ENCODE measurements at regions not wholly inside any gene's neighbourhood (a gene's known extent, or its start where the extent isn't known, plus 50 kb on each side); places are given as distances from the start of the nearest gene placed in this dataset.

GRCh38 chrX:20517565-20517964, 250.9 kb upstream of the RPS6KA3 start:
- no peak overlapping the region for H3K27ac ChIP-seq (ENCODE audit: low read length)
- no peaks in the 10 kb centered on the region for H3K36me3 ChIP-seq (replicated peaks; ENCODE audit: low read depth, low read length)
- no peaks in the 10 kb centered on the region for H3K79me2 ChIP-seq (ENCODE audit: low read length)
- no peaks in the 10 kb centered on the region for H3K9me3 ChIP-seq (ENCODE audit: insufficient read depth, low read length)
- H3K4me2 ChIP-seq (ENCODE audit: low read length) = no peak overlapping the region
- H3K4me3 ChIP-seq (ENCODE audit: low read length) = no peak overlapping the region
- H4K20me1 ChIP-seq (ENCODE audit: insufficient read depth, low read length) = peaks cover 37% of the 10 kb centered on the region
- peaks cover 93% of the 10 kb centered on the region for H3K27me3 ChIP-seq (ENCODE audit: low read depth, low read length)
- no peak overlapping the region for H3K9ac ChIP-seq (ENCODE audit: low read length)
- H3K4me1 ChIP-seq (ENCODE audit: low read length) = peaks cover 18% of the 10 kb centered on the region
- TF ChIP-seq EZH2phosphoT487 (IDR thresholded peaks at IDR 0.05; ENCODE audit: low read depth) (no peak), CTCF (IDR thresholded peaks at IDR 0.05; ENCODE audit: low read depth, low read length) (no peak)
- no peak overlapping the region for H2AFZ ChIP-seq (ENCODE audit: low read depth, low read length)

GRCh38 chrX:20515841-20516461, 249.2 kb upstream of the RPS6KA3 start:
- H3K9me3 ChIP-seq (ENCODE audit: insufficient read depth, low read length) = no peaks in the 10 kb centered on the region
- no peak overlapping the region for H3K27ac ChIP-seq (ENCODE audit: low read length)
- peaks cover 37% of the 10 kb centered on the region for H4K20me1 ChIP-seq (ENCODE audit: insufficient read depth, low read length)
- H3K4me2 ChIP-seq (ENCODE audit: low read length) = peak overlapping the region; percentile 27
- no peaks in the 10 kb centered on the region for H3K36me3 ChIP-seq (replicated peaks; ENCODE audit: low read depth, low read length)
- peaks cover 18% of the 10 kb centered on the region for H3K4me1 ChIP-seq (ENCODE audit: low read length)
- peaks cover 93% of the 10 kb centered on the region for H3K27me3 ChIP-seq (ENCODE audit: low read depth, low read length)
- no peak overlapping the region for H3K9ac ChIP-seq (ENCODE audit: low read length)
- H3K4me3 ChIP-seq (ENCODE audit: low read length) = no peak overlapping the region
- H3K79me2 ChIP-seq (ENCODE audit: low read length) = no peaks in the 10 kb centered on the region
- no peak overlapping the region for H2AFZ ChIP-seq (ENCODE audit: low read depth, low read length)
- TF ChIP-seq EZH2phosphoT487 (IDR thresholded peaks at IDR 0.05; ENCODE audit: low read depth) (peak; percentile 80; the same call in 1 of the 2 replicates), CTCF (IDR thresholded peaks at IDR 0.05; ENCODE audit: low read depth, low read length) (no peak)

- peaks cover 37% of the 10 kb centered on the region for H4K20me1 ChIP-seq (ENCODE audit: insufficient read depth, low read length)
- no peak overlapping the region for H3K4me3 ChIP-seq (ENCODE audit: low read length)
- H3K9me3 ChIP-seq (ENCODE audit: insufficient read depth, low read length) = no peaks in the 10 kb centered on the region
- no peaks in the 10 kb centered on the region for H3K36me3 ChIP-seq (replicated peaks; ENCODE audit: low read depth, low read length)
- no peak overlapping the region for H3K27ac ChIP-seq (ENCODE audit: low read length)
- peaks cover 18% of the 10 kb centered on the region for H3K4me1 ChIP-seq (ENCODE audit: low read length)
- no peak overlapping the region for H3K9ac ChIP-seq (ENCODE audit: low read length)
- peaks cover 91% of the 10 kb centered on the region for H3K27me3 ChIP-seq (ENCODE audit: low read depth, low read length)
- TF ChIP-seq CTCF (IDR thresholded peaks at IDR 0.05; ENCODE audit: low read depth, low read length) (no peak), EZH2phosphoT487 (IDR thresholded peaks at IDR 0.05; ENCODE audit: low read depth) (no peak)
- H3K4me2 ChIP-seq (ENCODE audit: low read length) = no peak overlapping the region
- no peak overlapping the region for H2AFZ ChIP-seq (ENCODE audit: low read depth, low read length)
- no peaks in the 10 kb centered on the region for H3K79me2 ChIP-seq (ENCODE audit: low read length)
These were observed 247.6 kb upstream of the RPS6KA3 start for GRCh38 chrX:20514358-20514757.

GRCh38 chrX:20513185-20513584, 246.5 kb upstream of the RPS6KA3 start:
- TF ChIP-seq CTCF (IDR thresholded peaks at IDR 0.05; ENCODE audit: low read depth, low read length) = no peak
- no peak for TF ChIP-seq EZH2phosphoT487 (IDR thresholded peaks at IDR 0.05; ENCODE audit: low read depth)
- Histone ChIP-seq H3K4me1 (ENCODE audit: low read length) (peaks cover 18% of the 10 kb centered on the region), H3K27me3 (ENCODE audit: low read depth, low read length) (peaks cover 89% of the 10 kb centered on the region), H3K9ac (ENCODE audit: low read length) (no peak overlapping the region), H3K36me3 (replicated peaks; ENCODE audit: low read depth, low read length) (no peaks in the 10 kb centered on the region), H3K27ac (ENCODE audit: low read length) (no peak overlapping the region), H3K79me2 (ENCODE audit: low read length) (no peaks in the 10 kb centered on the region), H4K20me1 (ENCODE audit: insufficient read depth, low read length) (peaks cover 30% of the 10 kb centered on the region), H3K9me3 (ENCODE audit: insufficient read depth, low read length) (no peaks in the 10 kb centered on the region), H3K4me3 (ENCODE audit: low read length) (no peak overlapping the region), H3K4me2 (ENCODE audit: low read length) (no peak overlapping the region), H2AFZ (ENCODE audit: low read depth, low read length) (no peak overlapping the region)
